Liver (tissue), 8 donors: ENCODE measurements at regions not wholly inside any gene's neighbourhood (a gene's known extent, or its start where the extent isn't known, plus 50 kb on each side); places are given as distances from the start of the nearest gene placed in this dataset.

Experiments used
- DNase-seq: peaks from one replicate; pipeline ENCODE4 v3.0.0-alpha.2; 2017; ENCODE audit warnings: low spot score
- H3K27ac ChIP-seq, 2 donors: one replicate each; pipeline ENCODE4 v1.7.0; 2013; ENCODE audit warnings: inconsistent platforms in 2 of 2, low read length in 2 of 2, control low read depth in 1 of 2, low read depth in 1 of 2, mild to moderate bottlenecking in 1 of 2
- H3K27me3 ChIP-seq, 4 donors: one replicate each; pipeline versions ENCODE4 v1.6.1 to v1.7.0; 2013; ENCODE audit warnings: low read length in 3 of 4, inconsistent platforms in 1 of 4, mild to moderate bottlenecking in 1 of 4, moderate library complexity in 1 of 4; ENCODE audit not compliant: control insufficient read depth in 4 of 4, insufficient read depth in 4 of 4
- H3K36me3 ChIP-seq, 4 donors: one replicate each; pipeline versions ENCODE4 v1.6.1 to v1.7.0; 2013; ENCODE audit warnings: low read length in 3 of 4, mild to moderate bottlenecking in 3 of 4, low read depth in 1 of 4, moderate library complexity in 1 of 4; ENCODE audit not compliant: control insufficient read depth in 4 of 4, insufficient read depth in 3 of 4
- H3K4me1 ChIP-seq, 4 donors: one replicate each; pipeline versions ENCODE4 v1.6.1 to v1.7.0; 2013; ENCODE audit warnings: low read length in 3 of 4, mild to moderate bottlenecking in 3 of 4, moderate library complexity in 1 of 4; ENCODE audit not compliant: control insufficient read depth in 4 of 4, insufficient read depth in 4 of 4
- H3K4me3 ChIP-seq, 3 donors: one replicate each; pipeline versions ENCODE4 v1.6.1 to v1.7.0; 2013; ENCODE audit warnings: low read length in 3 of 3, control low read depth in 1 of 3, low read depth in 1 of 3, mild to moderate bottlenecking in 1 of 3
- H3K9ac ChIP-seq, 2 donors: one replicate each; pipeline ENCODE4 v1.7.0; 2013; ENCODE audit warnings: low read length in 2 of 2, mild to moderate bottlenecking in 2 of 2, moderate library complexity in 2 of 2, control low read depth in 1 of 2, low read depth in 1 of 2
- H3K9me3 ChIP-seq, 4 donors: one replicate each; pipeline versions ENCODE4 v1.6.1 to v1.7.0; 2013; ENCODE audit warnings: low read length in 3 of 4; ENCODE audit not compliant: control insufficient read depth in 4 of 4
- ATF3 ChIP-seq: IDR thresholded peaks from 2 replicates; pipeline ENCODE4 v1.6.1; 2016; ENCODE audit warnings: antibody characterized with exemption
- EGR1 ChIP-seq, 2 donors: IDR thresholded peaks; 2 replicates each; pipeline ENCODE4 v1.6.1; 2016 to 2018; ENCODE audit warnings: antibody characterized with exemption in 2 of 2, low read depth in 2 of 2
- HNF4G ChIP-seq: IDR thresholded peaks from 2 replicates; pipeline ENCODE4 v1.6.1; 2016; ENCODE audit warnings: antibody characterized with exemption
- REST ChIP-seq: IDR thresholded peaks from 2 replicates; pipeline ENCODE4 v1.6.1; 2016; ENCODE audit warnings: antibody characterized with exemption, mild to moderate bottlenecking
- TAF1 ChIP-seq: conservative IDR thresholded peaks from 2 replicates; pipeline ENCODE4 v1.6.1; 2016; ENCODE audit warnings: antibody characterized with exemption, mild to moderate bottlenecking
- WGBS: extraction: QIAGEN DNeasy Blood & Tissue Kit; methylation state at CpG from one replicate; pipeline ENCODE4 v1.1.7; 2013; 5-methylcytosine and 5-hydroxymethylcytosine counted together
- TF ChIP-seq, protein P1 (sequence below): fragments of 150-350 bp; IDR thresholded peaks from 2 replicates; pipeline ENCODE4 v1.5.1; 2017; ENCODE audit warnings: improper control_type of control experiment, low read depth, low read length; ENCODE audit not compliant: missing input control
- donor health status: healthy.
- donor health status: healthy.
- donor health status: healthy.
- donor health status: healthy.
- donor health status: healthy.

- Histone ChIP-seq H3K36me3 (no peaks in the 10 kb centered on the region), H3K4me1 (no peaks in the 10 kb centered on the region), H3K4me3 (no peak overlapping the region), H3K9ac (no peak overlapping the region), H3K27ac (no peak overlapping the region), H3K9me3 (peaks cover 0 to 4% (median 0%) of the 10 kb centered on the region in 4 donors), H3K27me3 (no peaks in the 10 kb centered on the region)
- WGBS, result 95% methylated on average over 12 of the region's 12 CpGs
- no peak for TF ChIP-seq EGR1 (IDR thresholded peaks at IDR 0.05; ENCODE audit: low read depth in 2 of 2)
- DNase-seq, result no peak
These were observed 236.2 kb downstream of the GLI2 start for GRCh38 chr2:120971866-120972265.

- no peak overlapping the region for H3K27ac ChIP-seq
These were observed 236.6 kb downstream of the GLI2 start for GRCh38 chr2:120972286-120972685.

More at GRCh38 chr2:120972286-120972685, 236.6 kb downstream of the GLI2 start:
- Histone ChIP-seq H3K9me3 (peaks cover 0 to 4% (median 0%) of the 10 kb centered on the region in 4 donors), H3K4me1 (no peaks in the 10 kb centered on the region), H3K9ac (no peak overlapping the region), H3K4me3 (no peak overlapping the region), H3K27me3 (no peaks in the 10 kb centered on the region), H3K36me3 (no peaks in the 10 kb centered on the region)
- WGBS, result 78% methylated on average over 6 of the region's 6 CpGs
- no peak for TF ChIP-seq HNF4G
- no peak for TF ChIP-seq REST
- no peak for TF ChIP-seq ATF3
- TF ChIP-seq TAF1, result no peak
- TF ChIP-seq, protein P1, sequence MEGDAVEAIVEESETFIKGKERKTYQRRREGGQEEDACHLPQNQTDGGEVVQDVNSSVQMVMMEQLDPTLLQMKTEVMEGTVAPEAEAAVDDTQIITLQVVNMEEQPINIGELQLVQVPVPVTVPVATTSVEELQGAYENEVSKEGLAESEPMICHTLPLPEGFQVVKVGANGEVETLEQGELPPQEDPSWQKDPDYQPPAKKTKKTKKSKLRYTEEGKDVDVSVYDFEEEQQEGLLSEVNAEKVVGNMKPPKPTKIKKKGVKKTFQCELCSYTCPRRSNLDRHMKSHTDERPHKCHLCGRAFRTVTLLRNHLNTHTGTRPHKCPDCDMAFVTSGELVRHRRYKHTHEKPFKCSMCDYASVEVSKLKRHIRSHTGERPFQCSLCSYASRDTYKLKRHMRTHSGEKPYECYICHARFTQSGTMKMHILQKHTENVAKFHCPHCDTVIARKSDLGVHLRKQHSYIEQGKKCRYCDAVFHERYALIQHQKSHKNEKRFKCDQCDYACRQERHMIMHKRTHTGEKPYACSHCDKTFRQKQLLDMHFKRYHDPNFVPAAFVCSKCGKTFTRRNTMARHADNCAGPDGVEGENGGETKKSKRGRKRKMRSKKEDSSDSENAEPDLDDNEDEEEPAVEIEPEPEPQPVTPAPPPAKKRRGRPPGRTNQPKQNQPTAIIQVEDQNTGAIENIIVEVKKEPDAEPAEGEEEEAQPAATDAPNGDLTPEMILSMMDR, result no peak
- DNase-seq, result no peak
